ENCODE measurements at regions not wholly inside any gene's neighbourhood (a gene's known extent, or its start where the extent isn't known, plus 50 kb on each side); places are given as distances from the start of the nearest gene placed in this dataset.

- Histone ChIP-seq H4K20me1 (replicated peaks; ENCODE audit: control insufficient read depth, extremely low read depth, insufficient read depth, low read length) (no peaks in the 10 kb centered on the region), H3K9me1 (replicated peaks; ENCODE audit: control insufficient read depth, extremely low read depth, insufficient read depth, low read length) (no peaks in the 10 kb centered on the region), H3K4me1 (ENCODE audit: control insufficient read depth, extremely low read depth, insufficient read depth, low read length) (no peaks in the 10 kb centered on the region), H2AFZ (ENCODE audit: low read depth, low read length) (no peak overlapping the region), H3K27ac (ENCODE audit: insufficient read depth, low read depth, low read length) (no peak overlapping the region), H3K79me2 (ENCODE audit: control insufficient read depth, insufficient read depth, low read length) (no peaks in the 10 kb centered on the region), H3K9ac (replicated peaks; ENCODE audit: extremely low read depth, insufficient read depth, low read length) (no peak overlapping the region), H3K4me2 (ENCODE audit: insufficient read depth, low read length) (no peak overlapping the region), H3K27me3 (ENCODE audit: control insufficient read depth in 2 of 2, insufficient read depth in 2 of 2, low read length in 2 of 2) (no peaks in the 10 kb centered on the region), H3K4me3 (replicated peaks in 1 of 3; ENCODE audit: insufficient read depth in 1 of 3, low read depth in 1 of 3, low read length in 3 of 3) (no peak overlapping the region), H3K36me3 (ENCODE audit: control insufficient read depth in 2 of 2, extremely low read depth in 1 of 2, insufficient read depth in 2 of 2, low read length in 2 of 2) (no peaks in the 10 kb centered on the region), H3K9me3 (replicated peaks; ENCODE audit: control insufficient read depth, insufficient read depth, low read length) (no peaks in the 10 kb centered on the region)
- FAIRE-seq (no peak), DNase-seq (ENCODE audit: low read depth, low spot score) (no peak)
- ChIA-PET CTCF (interaction anchor here (1.5 kb wide), 1 partner anchor 107 kb away, joined by 3 read pairs; the partner anchor contains the start of gene CNEP1R1), POLR2A (no interaction called here)
- dilution Hi-C loops (cut with MboI; ENCODE audit: extremely low pct_ligation_motif_present, low sequenced_read_pairs) (no loop called here), intact Hi-C loops (cut with micrococcal nuclease) (no loop called here)
- BruUV-seq (replicated peaks): no TSS peak
- no peak for TF ChIP-seq MAX (IDR thresholded peaks at IDR 0.05; ENCODE audit: insufficient read depth, insufficient read length)
- TF ChIP-seq MYC (IDR thresholded peaks at IDR 0.05; ENCODE audit: low read depth, low read length): no peak
- no peak for TF ChIP-seq GATA2 (IDR thresholded peaks at IDR 0.05; ENCODE audit: insufficient read depth, insufficient read length, low read depth, low read length)
- TF ChIP-seq, protein P1, sequence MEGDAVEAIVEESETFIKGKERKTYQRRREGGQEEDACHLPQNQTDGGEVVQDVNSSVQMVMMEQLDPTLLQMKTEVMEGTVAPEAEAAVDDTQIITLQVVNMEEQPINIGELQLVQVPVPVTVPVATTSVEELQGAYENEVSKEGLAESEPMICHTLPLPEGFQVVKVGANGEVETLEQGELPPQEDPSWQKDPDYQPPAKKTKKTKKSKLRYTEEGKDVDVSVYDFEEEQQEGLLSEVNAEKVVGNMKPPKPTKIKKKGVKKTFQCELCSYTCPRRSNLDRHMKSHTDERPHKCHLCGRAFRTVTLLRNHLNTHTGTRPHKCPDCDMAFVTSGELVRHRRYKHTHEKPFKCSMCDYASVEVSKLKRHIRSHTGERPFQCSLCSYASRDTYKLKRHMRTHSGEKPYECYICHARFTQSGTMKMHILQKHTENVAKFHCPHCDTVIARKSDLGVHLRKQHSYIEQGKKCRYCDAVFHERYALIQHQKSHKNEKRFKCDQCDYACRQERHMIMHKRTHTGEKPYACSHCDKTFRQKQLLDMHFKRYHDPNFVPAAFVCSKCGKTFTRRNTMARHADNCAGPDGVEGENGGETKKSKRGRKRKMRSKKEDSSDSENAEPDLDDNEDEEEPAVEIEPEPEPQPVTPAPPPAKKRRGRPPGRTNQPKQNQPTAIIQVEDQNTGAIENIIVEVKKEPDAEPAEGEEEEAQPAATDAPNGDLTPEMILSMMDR (IDR thresholded peaks at IDR 0.05; ENCODE audit: extremely low read depth in 1 of 2, insufficient read depth in 1 of 2, low read depth in 1 of 2, low read length in 2 of 2): no peak
- TF ChIP-seq POLR2A (IDR thresholded peaks at IDR 0.05; ENCODE audit: low read depth, low read length): no peak
- no peak for TF ChIP-seq JUN (IDR thresholded peaks at IDR 0.05; ENCODE audit: borderline replicate concordance, insufficient read depth, insufficient read length, low read depth)
- TF ChIP-seq FOS (IDR thresholded peaks at IDR 0.05; ENCODE audit: borderline replicate concordance, insufficient read depth, low read length): no peak
Measured at GRCh38 chr16:49918257-49918656, 62.3 kb upstream of the ZNF423 start.
